Stimulated activated naive CD8-positive, alpha-beta T cell treated with anti-CD3 and anti-CD28 coated beads, Interleukin-15, amount 100 ng/mL, for 72 hours (primary cell): ENCODE measurements at regions not wholly inside any gene's neighbourhood (a gene's known extent, or its start where the extent isn't known, plus 50 kb on each side); places are given as distances from the start of the nearest gene placed in this dataset.

ENCODE experiments used
- ATAC-seq: fragments of 150-1000 bp; cut with Tn5 transposase; 2 replicates; pipeline ENCODE4 v1.10.0; 2021; ENCODE audit warnings: mild to moderate bottlenecking, moderate library complexity
- DNase-seq, 2 donors: peaks; one replicate each; pipeline ENCODE4 v3.0.0; 2021 to 2022
- H3K27ac Mint-ChIP-seq, 2 donors: one replicate each; pipeline ENCODE4 v1.8.0; 2022; ENCODE audit warnings: mild to moderate bottlenecking in 2 of 2, mixed read lengths in 2 of 2, moderate library complexity in 2 of 2
- H3K27me3 Mint-ChIP-seq: one replicate; pipeline ENCODE4 v1.8.0; 2022; ENCODE audit warnings: mixed read lengths
- H3K4me1 Mint-ChIP-seq: one replicate; pipeline ENCODE4 v1.8.0; 2022; ENCODE audit warnings: mild to moderate bottlenecking, mixed read lengths
- H3K4me3 Mint-ChIP-seq, 2 donors: one replicate each; pipeline ENCODE4 v1.8.0; 2022; ENCODE audit warnings: mild to moderate bottlenecking in 2 of 2, mixed read lengths in 2 of 2, moderate library complexity in 1 of 2
- H3K9me3 Mint-ChIP-seq, 2 donors: one replicate each; pipeline ENCODE4 v1.8.0; 2022; ENCODE audit warnings: mixed read lengths in 2 of 2

- DNase-seq (no peak), ATAC-seq (no peak)
- H3K9me3 Mint-ChIP-seq = no peaks in the 10 kb centered on the region
- no peaks in the 10 kb centered on the region for H3K27me3 Mint-ChIP-seq
- H3K4me3 Mint-ChIP-seq = no peak overlapping the region
- H3K27ac Mint-ChIP-seq = peak overlapping the region; percentile 90 to 93
- peaks cover 11% of the 10 kb centered on the region for H3K4me1 Mint-ChIP-seq
These were observed 370.3 kb downstream of the BCL11B start for GRCh38 chr14:98901511-98902205.

- H3K4me1 Mint-ChIP-seq = peaks cover 11% of the 10 kb centered on the region
- H3K27me3 Mint-ChIP-seq = no peaks in the 10 kb centered on the region
- ATAC-seq (no peak), DNase-seq (no peak)
- H3K27ac Mint-ChIP-seq = no peak overlapping the region
- no peak overlapping the region for H3K4me3 Mint-ChIP-seq
- no peaks in the 10 kb centered on the region for H3K9me3 Mint-ChIP-seq
These were observed 368.6 kb downstream of the BCL11B start for GRCh38 chr14:98903371-98903770.

- Mint-ChIP-seq H3K27me3 (no peaks in the 10 kb centered on the region), H3K4me1 (peaks cover 11% of the 10 kb centered on the region), H3K27ac (no peak overlapping the region), H3K9me3 (no peaks in the 10 kb centered on the region), H3K4me3 (no peak overlapping the region)
- ATAC-seq (no peak), DNase-seq (no peak)
These were observed 367.3 kb downstream of the BCL11B start for GRCh38 chr14:98904677-98905076.

GRCh38 chr14:98906123-98906995 lies 365.6 kb downstream of the BCL11B start:
- ATAC-seq (no peak), DNase-seq (no peak)
- Mint-ChIP-seq H3K4me3 (no peak overlapping the region), H3K4me1 (peaks cover 5% of the 10 kb centered on the region), H3K27me3 (no peaks in the 10 kb centered on the region), H3K27ac (no peak overlapping the region), H3K9me3 (no peaks in the 10 kb centered on the region)

GRCh38 chr14:98907271-98907670 lies 364.7 kb downstream of the BCL11B start:
- Mint-ChIP-seq H3K4me1 (peaks cover 8% of the 10 kb centered on the region), H3K4me3 (no peak overlapping the region), H3K27ac (no peak overlapping the region), H3K27me3 (no peaks in the 10 kb centered on the region), H3K9me3 (no peaks in the 10 kb centered on the region)
- ATAC-seq (no peak), DNase-seq (no peak)

GRCh38 chr14:98908050-98908449 lies 363.9 kb downstream of the BCL11B start:
- Mint-ChIP-seq H3K27ac (no peak overlapping the region), H3K4me3 (no peak overlapping the region), H3K27me3 (no peaks in the 10 kb centered on the region), H3K9me3 (no peaks in the 10 kb centered on the region), H3K4me1 (peaks cover 16% of the 10 kb centered on the region)
- no peak for DNase-seq
- ATAC-seq = no peak

- ATAC-seq = no peak
- Mint-ChIP-seq H3K4me1 (peaks cover 18% of the 10 kb centered on the region), H3K4me3 (no peak overlapping the region), H3K27me3 (no peaks in the 10 kb centered on the region), H3K9me3 (no peaks in the 10 kb centered on the region), H3K27ac (no peak overlapping the region)
- DNase-seq = no peak
These were observed 362.6 kb downstream of the BCL11B start for GRCh38 chr14:98909251-98909944.

- Mint-ChIP-seq H3K27ac (no peak overlapping the region), H3K9me3 (no peaks in the 10 kb centered on the region), H3K27me3 (no peaks in the 10 kb centered on the region), H3K4me1 (peaks cover 18% of the 10 kb centered on the region), H3K4me3 (no peak overlapping the region)
- ATAC-seq (no peak), DNase-seq (no peak)
These were observed 361.9 kb downstream of the BCL11B start for GRCh38 chr14:98910061-98910460.

- H3K4me3 Mint-ChIP-seq = no peak overlapping the region
These were observed 359.3 kb downstream of the BCL11B start for GRCh38 chr14:98912655-98913054.

GRCh38 chr14:98913967-98914650 lies 357.9 kb downstream of the BCL11B start:
- Mint-ChIP-seq H3K4me1 (peaks cover 18% of the 10 kb centered on the region), H3K9me3 (no peaks in the 10 kb centered on the region), H3K4me3 (no peak overlapping the region), H3K27ac (peak overlapping the region; percentile 75 to 79), H3K27me3 (no peaks in the 10 kb centered on the region)
- no peak for DNase-seq
- no peak for ATAC-seq

More at GRCh38 chr14:98912655-98913054, 359.3 kb downstream of the BCL11B start:
- no peak overlapping the region for H3K27ac Mint-ChIP-seq
- DNase-seq = no peak
- no peaks in the 10 kb centered on the region for H3K9me3 Mint-ChIP-seq
- peaks cover 18% of the 10 kb centered on the region for H3K4me1 Mint-ChIP-seq
- no peaks in the 10 kb centered on the region for H3K27me3 Mint-ChIP-seq
- ATAC-seq = no peak

GRCh38 chr14:98914942-98915341 lies 357.1 kb downstream of the BCL11B start:
- H3K4me3 Mint-ChIP-seq = no peak overlapping the region
- H3K9me3 Mint-ChIP-seq = no peaks in the 10 kb centered on the region
- ATAC-seq (no peak), DNase-seq (no peak)
- peaks cover 18% of the 10 kb centered on the region for H3K4me1 Mint-ChIP-seq
- H3K27ac Mint-ChIP-seq = no peak overlapping the region
- H3K27me3 Mint-ChIP-seq = no peaks in the 10 kb centered on the region

- ATAC-seq = no peak
- H3K27me3 Mint-ChIP-seq = no peaks in the 10 kb centered on the region
- no peak overlapping the region for H3K4me3 Mint-ChIP-seq
- H3K4me1 Mint-ChIP-seq = peaks cover 18% of the 10 kb centered on the region
- no peak overlapping the region for H3K27ac Mint-ChIP-seq
- DNase-seq = no peak
- H3K9me3 Mint-ChIP-seq = peaks cover 0 to 2% of the 10 kb centered on the region in 2 donors
These were observed 356.4 kb downstream of the BCL11B start for GRCh38 chr14:98915625-98916024.

GRCh38 chr14:98916036-98916435 lies 356.0 kb downstream of the BCL11B start:
- DNase-seq = no peak
- Mint-ChIP-seq H3K9me3 (peaks cover 4 to 6% of the 10 kb centered on the region in 2 donors), H3K4me3 (no peak overlapping the region), H3K4me1 (peaks cover 18% of the 10 kb centered on the region), H3K27ac (peak overlapping the region in 1 of 2 donors; percentile 77), H3K27me3 (no peaks in the 10 kb centered on the region)
- no peak for ATAC-seq

- Mint-ChIP-seq H3K9me3 (peaks cover 5 to 8% of the 10 kb centered on the region in 2 donors), H3K27ac (no peak overlapping the region), H3K27me3 (no peaks in the 10 kb centered on the region), H3K4me1 (peaks cover 18% of the 10 kb centered on the region), H3K4me3 (no peak overlapping the region)
- DNase-seq (no peak), ATAC-seq (no peak)
These were observed 355.5 kb downstream of the BCL11B start for GRCh38 chr14:98916476-98916875.

GRCh38 chr14:98919434-98919833 lies 352.6 kb downstream of the BCL11B start:
- no peak overlapping the region for H3K4me3 Mint-ChIP-seq
- DNase-seq (no peak), ATAC-seq (no peak)
- H3K27me3 Mint-ChIP-seq = no peaks in the 10 kb centered on the region
- no peaks in the 10 kb centered on the region for H3K4me1 Mint-ChIP-seq
- no peak overlapping the region for H3K27ac Mint-ChIP-seq
- peaks cover 15 to 22% of the 10 kb centered on the region in 2 donors for H3K9me3 Mint-ChIP-seq
